ENCODE measurements at regions not wholly inside any gene's neighbourhood (a gene's known extent, or its start where the extent isn't known, plus 50 kb on each side); places are given as distances from the start of the nearest gene placed in this dataset.
A peak's percentile ranks its signal among the peaks of the same experiment; 100 is the strongest.

DNA sequence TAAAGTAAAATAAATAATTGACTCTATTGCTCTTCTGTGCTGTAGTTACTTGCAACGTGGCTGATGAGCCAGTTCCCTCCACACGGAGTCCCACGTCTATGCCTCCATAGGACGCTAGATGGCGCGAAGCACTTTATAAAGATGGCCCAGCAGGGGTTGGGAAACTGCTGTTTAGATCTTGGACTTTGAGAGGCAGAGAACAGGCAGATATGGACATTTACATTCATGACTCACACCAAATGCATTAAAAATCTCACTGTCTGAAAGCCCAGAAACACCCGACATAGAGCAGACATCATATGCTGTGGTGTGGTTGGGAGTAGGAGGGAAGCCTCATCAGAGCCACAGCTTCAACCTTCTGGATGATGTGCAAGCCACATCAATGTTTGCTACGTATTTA is 643.1 kb upstream of the ARGLU1 start:
- peak in 46 of 51 donors; percentile 7 to 86 (median 58) for DNase-seq

DNA sequence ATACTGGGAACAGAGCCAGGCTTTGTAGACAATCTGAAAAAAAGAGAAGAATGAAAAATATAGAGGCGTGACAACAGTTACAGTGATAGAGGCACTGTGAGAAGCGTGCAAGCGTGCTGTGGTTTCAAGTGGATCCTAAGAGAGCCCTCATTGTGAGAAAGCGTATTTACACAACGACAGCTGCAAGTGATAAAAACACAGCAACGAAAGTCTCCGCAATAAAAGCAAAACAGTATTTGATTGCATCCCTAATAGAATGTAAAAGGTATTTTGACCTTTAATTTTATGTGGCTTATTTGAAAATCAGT is 642.7 kb upstream of the ARGLU1 start:
- peak in 1 of 51 donors; percentile 49 for DNase-seq

DNA sequence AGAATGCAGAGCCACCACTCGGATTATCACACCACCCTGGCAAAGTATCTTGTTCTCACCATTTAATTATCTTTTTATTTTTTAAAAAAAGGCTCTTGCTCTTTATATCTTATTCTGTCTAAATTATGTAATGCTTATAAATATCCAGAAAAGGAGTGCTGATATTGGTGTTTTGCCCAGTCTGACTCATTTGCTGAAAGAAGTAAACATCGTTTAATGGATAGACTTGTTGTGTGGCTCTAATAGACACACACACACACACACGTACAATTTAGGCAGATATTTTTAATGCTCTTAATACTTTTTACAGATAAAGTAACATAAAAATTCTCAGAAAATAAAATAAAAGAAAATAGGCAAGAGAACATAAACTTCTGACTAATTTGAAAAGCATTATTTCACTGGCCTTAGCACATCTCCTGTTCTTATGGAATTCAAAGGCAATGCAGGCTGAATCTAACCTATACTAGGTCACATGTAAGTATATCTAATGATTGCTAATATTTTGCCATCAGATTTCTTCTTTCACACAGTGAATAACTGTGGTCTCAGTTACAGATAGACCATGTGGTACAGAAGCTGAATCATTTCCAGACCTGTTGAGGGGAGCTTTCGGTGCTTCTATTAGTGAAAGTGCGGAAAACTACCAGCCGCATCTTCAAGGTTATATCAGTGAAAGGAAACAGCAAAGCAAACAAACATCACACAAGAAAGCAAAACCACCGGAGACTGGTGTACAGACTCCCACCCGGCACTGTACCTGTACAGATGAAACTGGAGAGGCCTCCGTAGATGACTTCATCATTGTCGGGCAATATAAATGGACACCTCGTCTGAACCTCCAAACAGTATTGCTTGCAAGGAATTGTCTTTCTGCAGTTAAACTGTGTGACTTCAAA is 642.1 kb upstream of the ARGLU1 start:
- no peak for DNase-seq

DNA sequence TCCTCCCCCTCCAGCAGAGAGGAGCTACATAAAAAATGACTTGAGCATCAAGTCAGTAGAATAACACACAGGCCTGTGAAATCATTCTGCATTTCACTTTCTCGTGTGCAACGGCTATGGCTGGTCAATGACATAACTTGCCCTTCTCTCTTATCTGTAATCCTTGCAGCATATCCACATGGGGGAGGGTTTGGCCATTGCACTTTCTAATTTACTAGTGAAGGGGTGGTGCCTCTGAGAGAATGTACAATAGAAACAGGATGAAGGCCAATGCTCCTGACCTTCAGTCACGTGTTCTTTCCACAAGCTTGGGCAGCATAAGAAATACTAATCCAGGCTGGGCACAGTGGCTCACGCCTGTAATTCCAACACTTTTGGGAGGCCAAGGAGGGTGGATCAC is 641.0 kb upstream of the ARGLU1 start:
- DNase-seq, result no peak

DNA sequence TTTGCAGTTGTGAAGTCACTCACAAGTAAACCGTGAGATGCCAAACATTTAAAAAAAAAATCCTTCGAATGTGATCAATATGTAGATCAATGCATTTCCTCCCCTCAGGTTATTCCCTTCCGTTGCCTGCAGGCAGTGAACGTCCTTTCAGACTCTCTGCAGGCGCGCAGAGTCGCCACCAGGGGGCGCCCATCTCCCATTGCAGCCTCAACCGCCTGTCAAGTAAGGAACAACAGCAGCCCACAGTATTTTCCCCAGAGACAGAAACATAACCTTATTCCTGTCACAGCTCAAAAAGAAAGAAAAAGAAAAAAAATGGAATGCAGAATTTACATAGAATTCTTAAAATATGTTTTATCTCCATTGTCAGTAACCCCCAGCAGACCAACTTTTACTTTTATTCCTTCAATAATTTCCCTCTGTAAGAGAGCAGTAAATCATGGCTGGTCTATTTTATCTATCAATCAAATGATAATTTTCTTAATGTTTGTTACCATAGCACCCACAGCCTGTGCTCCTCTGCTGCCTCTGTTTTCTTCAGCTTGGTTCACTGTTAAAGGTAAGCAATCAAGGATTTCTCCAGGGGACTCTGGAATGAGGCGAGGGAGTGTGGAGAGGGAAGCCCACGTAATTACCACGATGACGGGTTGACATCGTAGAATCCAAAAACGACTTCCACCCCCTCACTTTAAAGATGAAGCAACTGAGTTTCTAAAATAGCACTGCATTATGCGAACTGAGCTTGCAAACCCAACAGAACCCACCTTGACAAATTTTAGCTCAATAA is 637.6 kb upstream of the ARGLU1 start:
- peak in 46 of 51 donors; percentile 4 to 85 (median 56) for DNase-seq

DNA sequence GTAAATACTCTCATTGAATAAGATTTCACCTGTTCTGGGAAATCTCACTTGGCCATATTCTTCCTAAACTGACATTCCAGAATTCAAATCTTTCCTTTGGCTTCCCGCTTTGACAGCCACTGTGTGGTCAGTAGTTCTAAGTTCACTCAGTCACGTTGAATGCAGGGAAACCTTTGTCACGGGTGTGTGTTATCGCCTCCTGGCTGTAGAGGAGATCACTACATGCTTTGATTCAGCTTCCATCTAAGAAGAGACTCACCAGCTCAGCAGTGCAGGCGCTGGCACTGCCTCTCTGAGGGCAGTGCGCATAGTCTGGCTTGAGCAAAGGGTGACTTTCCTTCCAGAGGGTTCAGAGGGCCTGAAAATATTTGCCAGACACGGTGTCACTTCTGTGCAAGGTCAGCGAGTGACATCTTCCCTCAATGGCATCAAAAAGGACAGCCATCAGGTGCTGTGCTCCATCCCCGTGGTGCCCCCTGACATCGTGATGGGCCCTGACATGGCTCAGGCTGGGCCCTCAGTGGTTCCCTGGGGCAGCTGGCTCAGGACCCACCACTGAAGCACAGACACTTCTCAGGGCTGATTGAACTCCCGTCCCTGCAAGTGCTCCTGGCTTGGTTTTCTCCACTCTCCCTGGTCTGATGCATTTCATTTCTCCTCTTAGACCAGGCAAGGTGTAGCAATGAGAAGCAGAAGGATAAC is 635.4 kb upstream of the ARGLU1 start:
- no peak for DNase-seq

DNA sequence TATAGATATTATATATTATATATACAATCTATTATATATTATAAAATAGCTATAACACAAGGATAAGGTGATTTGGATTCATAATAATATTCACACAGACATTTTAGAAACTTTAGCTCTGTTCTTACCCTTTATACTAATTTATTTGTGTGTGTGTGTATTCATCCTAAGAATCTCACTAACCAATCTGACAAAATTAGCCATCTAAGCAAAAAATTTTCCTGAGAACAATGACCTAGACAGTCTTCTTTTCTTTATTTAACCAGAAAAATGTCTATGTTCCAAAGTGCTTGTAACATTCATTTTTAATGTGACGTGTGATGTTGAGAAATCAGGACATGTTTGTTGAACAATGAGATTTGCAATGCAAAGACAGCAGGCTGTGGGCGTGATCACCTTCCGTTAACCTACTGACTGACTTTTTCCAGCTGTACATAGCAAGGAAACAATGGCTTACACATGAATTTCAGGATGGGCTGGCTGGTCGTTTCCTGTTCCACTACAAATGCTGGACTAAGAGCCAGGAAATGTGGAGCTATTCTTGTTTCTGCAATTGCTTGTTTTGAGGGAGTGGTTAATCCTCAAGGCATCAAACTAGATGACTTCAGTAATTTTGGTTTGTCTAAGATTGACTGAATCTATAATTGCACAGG is 634.6 kb upstream of the ARGLU1 start:
- DNase-seq, result no peak

DNA sequence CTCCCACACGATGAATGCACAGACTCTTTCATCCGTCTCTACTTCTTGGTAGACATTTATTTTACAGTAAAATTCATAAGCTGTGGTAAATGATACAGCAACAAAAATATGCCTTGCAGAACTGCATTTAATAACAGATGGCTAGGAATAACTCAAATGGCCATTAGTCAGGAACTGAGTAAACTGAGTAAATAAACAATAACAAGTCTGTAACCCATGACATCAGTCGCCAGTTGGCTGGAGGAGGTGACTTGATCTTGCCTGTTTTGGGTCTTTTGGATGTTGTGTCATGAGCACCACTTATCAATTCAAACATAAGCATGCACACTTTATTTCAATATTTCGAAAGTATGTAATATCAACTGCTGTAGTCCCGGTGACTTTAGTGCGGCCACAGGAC is 632.6 kb upstream of the ARGLU1 start:
- no peak for DNase-seq

DNA sequence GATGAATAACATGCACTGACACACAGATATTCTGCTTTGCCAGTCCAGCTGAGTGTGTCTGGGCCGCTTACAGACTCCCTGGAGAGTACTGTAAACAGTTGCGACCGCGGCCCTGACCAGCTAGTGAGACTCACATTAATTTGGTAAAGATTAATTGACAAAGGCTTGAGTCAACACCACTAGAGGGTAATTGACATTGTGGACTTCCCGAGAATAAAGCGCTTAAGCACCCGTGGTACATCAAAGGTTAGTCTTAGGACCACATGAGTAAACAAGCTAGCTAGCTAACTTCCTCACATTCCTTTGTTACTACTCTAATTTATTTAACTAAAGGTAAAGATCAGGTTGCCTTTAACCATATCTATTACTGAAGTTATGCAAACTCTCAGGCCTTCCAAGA is 624.4 kb upstream of the ARGLU1 start:
- no peak for DNase-seq

DNA sequence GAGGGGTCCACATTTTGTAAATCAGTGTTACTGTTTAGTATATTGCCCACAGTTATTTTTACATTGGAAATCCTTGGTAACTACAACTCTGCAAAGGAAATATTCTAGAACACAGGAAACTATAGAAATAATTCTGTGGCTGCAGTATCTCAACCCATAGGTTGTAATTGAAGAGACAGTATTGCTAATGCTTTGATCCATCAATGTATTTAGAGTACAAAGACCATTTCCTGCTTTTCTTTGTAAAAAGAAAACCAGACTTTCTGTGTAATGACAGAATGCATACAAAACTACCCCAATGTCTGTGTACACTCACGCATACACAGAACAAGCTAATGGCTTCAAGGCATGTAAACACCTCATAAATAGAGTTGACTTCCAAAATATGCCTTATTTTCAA is 622.1 kb upstream of the ARGLU1 start:
- no peak for DNase-seq

DNA sequence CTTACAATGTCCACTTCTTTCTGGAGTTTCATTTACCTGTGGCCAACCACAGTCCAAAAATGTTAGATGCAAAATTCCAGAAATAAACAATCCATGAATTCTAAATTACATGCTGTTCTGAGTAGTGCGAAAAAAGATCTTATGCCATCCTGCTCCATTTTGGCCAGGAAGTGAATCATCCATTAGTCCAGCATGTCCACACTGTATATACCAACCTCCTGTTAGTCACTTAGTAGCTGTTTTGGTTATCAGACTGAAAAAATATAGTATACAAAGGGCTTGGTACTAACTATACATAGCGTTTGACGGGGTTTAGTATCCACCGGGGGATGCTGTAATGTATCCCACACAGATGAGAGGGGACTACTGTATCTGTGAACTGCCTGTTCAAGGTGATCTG is 618.0 kb upstream of the ARGLU1 start:
- no peak for DNase-seq

DNA sequence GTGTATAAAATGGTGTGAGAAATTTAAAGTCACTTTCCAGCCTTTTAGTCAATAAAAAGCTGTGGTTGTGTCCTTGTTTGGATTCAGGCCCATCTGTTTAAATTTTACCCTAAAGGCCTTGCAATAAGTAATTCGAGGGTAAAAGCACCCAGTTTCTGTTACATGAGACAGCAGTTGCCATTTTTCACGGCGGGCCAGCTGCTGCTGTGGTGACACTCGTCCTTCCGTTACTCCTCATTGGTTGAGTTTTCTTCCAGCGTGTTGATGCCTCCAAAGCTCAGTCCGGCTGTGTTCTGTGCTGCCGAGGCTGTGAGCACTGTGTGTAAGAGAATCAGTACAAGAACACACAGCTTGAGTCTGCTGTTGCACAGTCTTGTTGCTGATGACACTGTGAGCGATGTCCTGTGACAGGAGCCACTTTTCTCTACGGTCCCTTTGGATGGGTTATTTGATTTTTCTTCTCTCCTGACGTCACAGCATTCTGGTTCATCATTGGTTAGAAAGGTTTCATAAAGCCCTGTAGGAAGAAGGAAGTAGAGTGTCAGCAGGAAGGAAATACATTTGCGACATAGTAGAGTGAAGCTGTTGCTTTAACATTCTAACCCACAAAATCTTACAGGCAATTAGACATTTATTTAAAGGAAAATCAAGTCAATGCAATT is 602.5 kb upstream of the ARGLU1 start:
- DNase-seq, result no peak

DNA sequence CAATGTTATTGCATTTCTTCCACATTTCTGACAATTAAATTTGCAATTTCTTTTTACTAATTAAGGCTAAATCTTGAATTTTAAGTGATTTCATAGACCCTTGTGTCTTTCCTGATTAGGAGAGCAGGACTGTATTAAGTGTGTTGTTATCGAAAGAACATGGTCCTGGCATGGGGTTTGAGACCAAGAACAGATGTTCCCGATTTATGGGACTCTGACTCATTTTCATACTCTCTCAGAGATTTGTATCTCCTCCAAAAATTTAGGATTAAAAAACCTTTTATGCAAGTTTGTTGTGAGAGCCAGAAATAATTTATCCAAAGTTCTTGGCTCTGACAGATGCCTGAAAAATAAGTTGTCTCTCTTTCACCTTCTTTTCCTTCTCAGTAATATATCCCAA is 589.3 kb upstream of the ARGLU1 start:
- DNase-seq, result no peak

DNA sequence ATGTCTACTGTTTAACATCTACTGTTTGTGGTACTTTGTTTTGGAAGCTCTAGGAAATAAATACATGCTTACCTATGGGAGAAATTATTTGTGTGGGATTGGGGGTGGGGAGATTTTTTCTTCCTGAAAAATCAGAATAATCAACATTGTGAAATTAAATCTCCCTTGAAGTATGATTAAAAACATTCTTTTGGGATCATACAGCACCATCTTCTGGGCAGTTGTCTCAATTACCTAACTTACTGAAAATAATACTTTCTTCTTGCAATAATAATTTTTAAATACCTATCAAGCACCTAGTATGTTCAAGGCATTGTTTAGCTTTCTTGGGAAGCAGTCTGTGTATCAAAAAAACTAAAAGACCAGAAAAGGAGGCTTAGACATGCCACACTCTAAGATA is 576.5 kb upstream of the ARGLU1 start:
- DNase-seq, result no peak

DNA sequence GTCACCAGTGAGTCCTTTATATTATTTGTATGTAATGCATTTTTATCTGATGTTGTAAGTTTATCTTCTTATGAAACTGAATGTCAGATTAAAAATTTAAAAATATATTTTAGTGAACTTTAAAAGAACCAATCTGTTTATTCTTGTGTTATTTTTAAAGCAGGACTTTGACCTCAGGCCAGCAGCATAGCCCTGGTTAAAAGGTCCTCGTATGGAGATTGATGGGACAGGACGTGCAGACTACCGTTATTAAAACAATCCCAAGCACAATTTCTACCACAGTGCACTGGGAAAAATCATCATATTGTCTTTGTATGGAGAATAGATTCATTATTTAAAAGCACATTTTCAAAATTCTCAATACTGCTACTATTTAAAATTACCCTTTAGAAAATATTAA is 573.8 kb upstream of the ARGLU1 start:
- no peak for DNase-seq

DNA sequence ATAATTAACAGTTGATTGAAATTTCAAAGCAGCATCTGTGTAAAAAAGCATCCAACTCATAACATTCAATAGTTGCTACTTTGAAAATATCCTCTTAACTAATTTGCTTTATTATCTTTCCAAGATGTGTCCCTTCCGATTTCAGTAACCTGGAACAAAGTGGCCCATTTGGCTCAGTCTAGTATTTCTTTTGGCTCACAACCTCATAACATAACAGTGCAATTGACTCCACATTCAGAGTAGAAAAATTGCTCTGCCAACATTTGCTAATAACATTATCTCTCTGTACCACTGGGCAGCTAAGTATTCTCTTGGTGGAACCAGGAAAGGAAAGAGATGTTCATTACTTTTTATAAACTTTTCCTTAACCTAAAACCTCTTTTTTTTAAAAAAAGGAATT is 571.1 kb upstream of the ARGLU1 start:
- no peak for DNase-seq

DNA sequence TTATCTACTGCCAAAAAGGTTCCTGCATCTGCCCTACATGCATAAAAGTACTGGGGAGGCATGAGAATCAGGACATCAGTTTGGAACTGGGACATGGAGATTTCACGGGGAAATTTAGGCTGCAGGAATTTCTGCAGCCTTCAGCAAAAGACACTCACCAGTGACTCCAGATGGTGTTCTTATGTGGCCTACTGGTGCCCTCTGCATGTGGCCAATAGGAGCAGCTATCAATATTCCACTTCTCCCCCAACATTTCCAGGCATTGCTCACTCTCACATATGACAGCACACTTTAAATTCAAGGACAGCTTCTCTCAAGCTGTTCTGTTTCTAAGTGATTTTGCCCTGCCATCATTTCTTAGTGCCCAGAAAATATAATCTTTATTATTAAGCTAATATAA is 570.5 kb upstream of the ARGLU1 start:
- DNase-seq, result no peak

DNA sequence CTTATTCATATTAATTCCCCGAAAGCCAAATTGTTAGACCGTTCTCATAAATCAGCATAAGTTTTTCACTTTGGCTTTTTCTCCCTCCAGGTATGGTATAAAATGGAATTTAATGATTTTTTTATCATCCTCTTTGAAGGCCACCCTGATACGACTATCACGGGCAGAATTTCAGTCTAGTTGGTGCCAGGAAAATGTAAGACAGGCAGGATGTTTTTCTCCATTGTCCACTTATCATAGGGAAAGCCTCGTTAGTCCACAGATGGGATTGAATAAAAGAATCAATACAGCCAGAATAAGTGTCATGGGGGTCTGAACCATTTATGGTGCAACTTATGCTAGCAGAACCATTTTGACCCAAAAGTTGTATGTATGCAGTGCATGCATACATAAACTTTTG is 566.0 kb upstream of the ARGLU1 start:
- no peak for DNase-seq

DNA sequence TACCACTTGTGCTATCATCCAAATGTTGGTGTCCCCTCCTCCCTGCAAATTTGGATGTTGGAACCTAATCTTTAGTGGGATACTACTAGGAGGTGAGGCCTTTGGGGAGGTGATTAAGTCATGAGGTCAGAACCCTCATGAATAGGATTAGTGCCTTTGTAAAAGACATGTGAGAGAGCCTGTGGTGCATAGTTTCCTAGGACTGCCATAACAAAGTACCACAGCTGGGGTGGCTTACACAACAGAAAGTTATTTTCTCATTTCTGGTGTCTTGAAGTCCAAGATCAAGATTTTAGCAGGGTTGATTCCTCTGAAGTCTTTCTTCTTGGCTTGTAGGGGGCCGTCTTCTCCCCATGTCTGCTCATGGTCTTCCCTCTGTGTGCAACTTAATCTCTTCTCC is 562.6 kb upstream of the ARGLU1 start:
- no peak for DNase-seq

DNA sequence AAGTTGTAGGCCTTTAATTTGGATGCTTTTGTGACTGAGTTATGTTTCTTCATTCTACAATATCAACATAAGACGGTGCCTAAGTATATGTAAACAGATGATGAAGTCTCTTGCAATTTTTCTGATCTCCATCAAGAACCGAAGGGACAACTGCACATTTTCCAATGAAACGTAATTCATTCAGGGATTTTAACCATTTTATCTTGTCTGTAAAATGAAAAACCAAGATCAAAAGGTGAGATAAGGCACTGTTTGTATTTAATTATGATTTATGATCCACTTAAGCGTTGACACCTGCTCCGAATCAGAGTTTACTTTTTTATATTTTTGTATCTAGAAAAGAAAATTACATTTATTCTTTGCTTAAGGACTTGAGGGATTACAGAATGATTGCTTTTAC is 556.8 kb upstream of the ARGLU1 start:
- DNase-seq, result no peak

DNA sequence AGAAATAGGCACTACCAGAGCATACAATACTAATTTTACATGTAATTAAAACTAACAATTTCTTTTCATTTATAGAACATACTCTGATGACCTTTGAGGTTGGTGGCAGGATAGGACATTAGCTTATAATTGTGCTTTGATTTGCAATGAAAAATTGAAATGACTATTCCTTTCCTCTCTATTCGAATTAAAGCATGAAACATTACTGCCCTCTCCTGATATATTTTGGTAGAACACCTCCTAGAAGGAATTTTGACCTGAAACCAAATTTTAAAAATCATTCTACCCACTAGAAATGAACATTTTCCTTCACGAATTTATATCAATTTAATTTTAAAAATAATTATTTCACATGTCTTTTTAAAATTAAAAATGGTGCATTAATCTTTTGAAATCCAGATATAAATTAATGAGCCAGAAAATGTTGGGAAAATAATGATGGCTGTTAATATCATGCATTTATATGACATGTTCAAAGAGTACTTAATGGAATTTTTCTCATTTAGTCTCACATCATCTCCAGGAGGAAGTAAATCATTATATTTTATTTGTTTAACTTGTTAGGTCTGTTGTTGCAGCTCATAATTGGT is 556.3 kb upstream of the ARGLU1 start:
- DNase-seq, result peak in 1 of 51 donors; percentile 3

All from hypothalamus (tissue), 51 donors.